Limb (tissue), 2 donors: ENCODE measurements at regions not wholly inside any gene's neighbourhood (a gene's known extent, or its start where the extent isn't known, plus 50 kb on each side); places are given as distances from the start of the nearest gene placed in this dataset.
A peak's percentile ranks its signal among the peaks of the same experiment; 100 is the strongest.

ENCODE experiments used
- DNase-seq, 2 donors: peaks; one replicate each; pipeline ENCODE4 v3.0.0-alpha.2; 2016; ENCODE audit errors: extremely low spot score in 2 of 2

DNA sequence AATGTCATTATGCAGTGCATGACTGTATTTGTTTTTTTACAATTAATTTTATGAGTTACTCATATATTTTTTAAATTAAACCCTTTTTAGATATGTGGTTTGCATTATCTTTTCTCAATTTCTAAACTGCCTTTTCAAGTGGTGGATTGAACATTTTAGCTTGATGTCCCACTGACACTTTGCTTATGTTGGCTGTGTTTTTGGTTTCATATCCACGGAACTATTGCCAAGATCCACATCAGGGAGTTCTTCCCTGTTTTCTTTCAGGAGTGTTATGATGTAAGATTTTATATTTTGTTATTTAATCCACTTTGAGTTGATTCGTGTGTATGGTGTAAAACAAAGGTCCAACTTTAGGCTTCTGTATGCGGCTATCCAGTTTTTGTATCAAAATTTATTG, 1144.9 kb upstream of the EYS start:
- DNase-seq = no peak

DNA sequence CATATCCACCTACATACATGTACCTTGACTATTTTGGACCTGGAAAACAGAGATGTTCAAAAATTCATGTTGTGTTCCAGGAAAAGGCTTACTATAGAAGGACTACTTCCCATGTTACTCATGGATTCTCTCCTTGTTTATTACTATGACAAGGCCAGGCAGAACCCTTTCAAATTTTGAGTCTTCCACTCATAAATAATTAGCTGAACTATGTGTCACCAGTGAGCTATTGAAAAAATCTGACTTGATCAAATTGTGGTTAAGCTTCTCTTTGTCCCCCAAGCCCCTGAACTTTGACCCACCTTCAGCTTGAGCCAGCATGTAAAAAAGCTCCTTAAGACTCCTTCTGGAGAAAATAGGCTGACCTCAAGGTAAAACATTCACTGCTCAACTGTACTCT, 1142.8 kb upstream of the EYS start:
- no peak for DNase-seq

DNA sequence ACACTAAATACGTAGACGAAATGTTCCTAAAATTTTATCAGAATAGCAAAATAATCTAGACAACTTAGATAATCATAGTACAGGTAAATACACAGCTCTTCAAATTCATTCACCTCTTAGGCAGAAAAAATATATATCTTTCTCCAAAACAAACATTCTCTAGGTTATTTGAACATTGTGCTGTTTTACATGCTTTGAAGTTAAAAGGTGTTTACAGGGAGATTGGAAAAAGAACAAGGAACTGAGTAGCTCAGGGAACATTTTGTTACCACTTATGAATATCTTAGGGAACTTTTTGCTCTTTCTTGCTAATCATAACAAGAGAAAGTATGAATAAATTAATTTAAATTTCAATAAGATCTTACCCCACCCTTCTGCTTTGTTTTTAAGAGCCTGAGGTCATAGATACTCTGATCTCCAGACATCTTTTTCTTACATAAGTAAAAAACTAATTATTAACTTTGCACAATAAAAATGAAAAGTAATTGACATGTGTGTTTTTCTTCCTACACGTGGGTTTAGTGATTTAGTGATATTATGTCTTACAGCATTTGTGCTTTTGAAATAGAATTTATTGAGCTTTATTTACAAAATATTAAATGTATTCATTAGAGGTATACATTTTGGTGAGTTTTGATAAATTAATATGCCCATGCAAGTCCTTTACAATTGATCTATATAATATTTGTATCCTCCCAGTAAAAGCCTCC, 1141.4 kb upstream of the EYS start:
- no peak for DNase-seq

DNA sequence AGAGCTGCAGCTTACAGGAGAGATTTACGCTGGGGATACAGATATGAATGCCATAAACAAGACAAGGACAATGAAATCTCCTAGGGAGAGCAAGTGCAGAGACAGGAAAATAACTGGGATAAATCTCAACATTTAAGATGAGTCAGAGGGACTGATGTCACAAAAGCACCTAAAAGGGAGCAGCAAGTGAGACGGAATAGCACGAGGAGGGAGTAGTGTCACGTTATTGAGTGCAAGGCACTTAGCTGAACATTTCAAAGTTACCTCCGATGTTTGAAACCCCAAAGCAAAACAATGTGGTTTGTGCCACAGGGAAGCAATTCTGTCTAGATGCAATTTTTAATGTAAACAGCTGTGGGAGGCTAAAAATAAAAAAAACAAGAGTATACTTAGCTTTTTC, 1131.7 kb upstream of the EYS start:
- DNase-seq = no peak

DNA sequence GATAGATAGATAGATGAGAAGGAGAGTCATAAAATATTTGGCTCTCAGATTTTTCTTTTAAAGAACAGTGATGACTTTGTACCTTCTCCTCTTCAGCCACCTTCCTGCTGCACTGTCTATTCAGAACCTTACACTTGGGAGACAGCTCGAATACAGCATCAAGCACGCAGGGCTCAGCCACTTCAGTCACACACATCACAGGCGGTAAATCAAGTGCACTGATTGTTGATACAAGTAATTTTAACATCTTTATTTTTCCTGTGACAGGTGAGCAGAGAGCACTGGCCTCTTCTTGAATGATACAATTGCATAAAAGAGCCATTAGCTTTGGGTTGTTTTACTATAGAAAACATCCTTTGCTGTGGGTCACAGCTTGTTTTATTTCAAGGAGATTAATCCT, 1118.5 kb upstream of the EYS start:
- no peak for DNase-seq

DNA sequence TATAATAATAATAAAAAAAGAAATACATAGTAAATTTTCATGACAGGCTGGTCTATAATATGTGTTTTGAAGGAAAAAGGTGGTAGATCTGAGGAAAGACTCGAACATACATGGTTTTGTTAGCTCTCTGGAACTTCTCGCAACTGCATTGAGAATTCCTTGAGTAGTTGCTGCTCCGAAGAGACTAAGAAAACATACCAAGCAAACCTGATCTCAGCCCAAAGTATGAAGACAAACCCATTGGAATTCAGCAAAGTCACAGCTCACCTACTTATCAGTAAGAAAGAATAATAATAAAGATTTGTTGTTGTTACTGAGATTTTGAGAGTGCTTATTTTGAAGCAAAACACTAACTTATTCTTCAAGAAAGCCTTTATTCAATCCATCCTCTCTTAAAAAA, 1107.1 kb upstream of the EYS start:
- DNase-seq = no peak

DNA sequence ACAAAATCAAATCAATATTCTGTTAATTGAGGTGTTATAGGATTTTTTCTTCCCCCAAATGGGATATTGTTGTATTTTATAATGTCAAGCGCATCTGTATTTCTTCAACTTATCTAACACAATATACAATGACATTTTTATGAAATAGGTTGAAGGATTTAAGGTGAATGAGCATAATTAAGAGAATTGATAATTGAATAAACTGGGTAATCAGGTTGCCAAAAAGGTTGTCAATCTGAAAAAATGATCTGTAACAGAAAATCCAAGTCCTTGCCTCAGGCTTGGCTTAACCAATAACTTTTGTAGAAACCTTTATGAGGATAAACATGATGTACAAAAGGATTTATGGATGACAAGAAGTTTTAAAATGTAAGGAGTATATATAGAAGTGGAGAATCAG, 1101.7 kb upstream of the EYS start:
- no peak for DNase-seq

DNA sequence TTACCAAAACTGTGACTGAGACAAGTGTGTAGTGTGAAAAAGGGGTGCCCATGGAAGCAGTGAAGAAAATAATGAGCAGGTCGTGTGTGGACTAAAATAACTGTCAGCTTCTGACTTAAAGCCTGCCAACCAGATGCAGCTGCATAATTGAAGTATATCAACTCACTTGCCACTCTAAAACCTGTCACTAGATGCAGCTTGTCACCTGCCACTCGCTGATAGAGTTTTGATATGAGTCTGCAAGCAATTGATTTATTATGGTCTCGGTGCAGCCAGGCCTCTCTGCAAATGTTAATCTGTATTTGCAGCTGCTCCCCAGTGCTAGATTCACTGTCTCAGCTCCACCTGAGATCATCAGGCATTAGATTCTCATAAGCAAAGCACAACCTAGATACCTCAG, 1090.0 kb upstream of the EYS start:
- no peak for DNase-seq

DNA sequence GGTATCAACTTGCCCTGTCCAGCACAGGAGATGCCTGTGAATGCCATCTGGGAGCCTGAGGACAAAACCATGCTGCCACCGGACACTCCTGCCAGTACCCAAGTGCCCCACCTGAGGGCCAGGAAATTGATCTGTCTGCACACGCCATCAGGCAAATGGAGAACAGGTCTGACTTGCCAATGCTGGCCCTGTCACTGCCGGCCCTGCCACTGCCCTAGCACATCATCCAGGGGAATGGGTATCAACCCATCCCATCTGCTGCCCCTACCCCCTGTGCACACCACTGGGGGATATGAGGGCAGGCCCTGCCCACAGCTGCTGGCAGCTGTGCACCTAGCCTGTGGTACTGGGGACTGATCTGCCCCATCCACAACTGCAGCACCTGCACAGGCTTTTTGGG, 1081.6 kb upstream of the EYS start:
- DNase-seq = no peak

DNA sequence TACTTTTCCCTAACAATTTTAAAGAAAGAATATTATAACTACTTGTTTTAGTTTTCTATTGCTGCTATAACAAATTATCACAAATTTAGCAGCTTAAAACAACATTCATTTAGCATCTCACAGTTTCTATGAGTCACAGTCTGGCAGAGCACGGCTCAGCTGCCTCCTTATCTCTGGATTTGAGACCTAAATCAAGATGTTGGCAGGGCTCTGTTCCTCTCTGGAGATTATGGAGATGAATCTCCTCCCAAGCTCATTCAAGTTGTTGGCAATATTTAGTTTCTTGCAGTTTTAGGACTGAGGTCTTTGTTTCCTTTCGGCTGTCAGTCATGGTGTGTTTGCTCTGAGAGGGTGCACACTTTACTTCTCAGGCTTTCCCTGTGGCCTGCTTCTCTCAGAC, 1065.8 kb upstream of the EYS start:
- DNase-seq = peak in 1 of 2 donors; percentile 2

DNA sequence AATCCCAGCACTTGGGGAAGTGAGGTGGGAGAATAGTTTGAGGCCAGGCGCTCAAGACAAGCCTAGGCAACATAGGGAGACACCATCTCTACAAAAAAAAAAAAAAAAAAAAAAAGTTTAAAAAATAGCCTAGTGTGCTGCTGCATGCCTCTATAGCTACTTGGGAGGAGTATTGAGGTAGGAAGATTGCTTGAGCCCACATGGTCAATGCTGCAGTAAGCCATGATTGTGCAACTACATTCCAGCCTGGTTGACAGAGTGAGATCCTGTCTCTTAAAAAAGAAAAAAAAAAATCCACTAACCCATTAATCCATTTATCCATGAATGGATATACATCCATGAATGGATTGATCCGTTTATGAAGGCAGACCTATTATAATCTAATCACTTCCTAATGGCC, 1064.6 kb upstream of the EYS start:
- no peak for DNase-seq

DNA sequence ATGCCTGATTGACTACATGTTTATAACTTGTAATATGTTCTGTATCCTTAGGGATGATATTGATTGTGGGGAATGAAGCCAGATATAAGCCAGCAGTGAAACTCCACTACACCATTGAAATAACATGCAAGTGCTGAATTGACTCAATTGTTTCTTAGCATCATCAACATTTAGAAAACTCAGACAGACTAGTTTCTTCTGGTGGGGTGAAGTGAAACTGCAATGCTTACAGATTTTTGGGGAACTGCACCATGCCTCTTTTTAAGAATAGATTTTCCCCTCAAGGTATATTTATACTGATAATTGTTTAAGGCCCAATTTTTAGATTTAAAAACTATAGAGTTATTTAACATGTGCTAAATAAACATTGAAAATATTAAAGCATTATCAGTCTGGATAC, 1044.6 kb upstream of the EYS start:
- no peak for DNase-seq

DNA sequence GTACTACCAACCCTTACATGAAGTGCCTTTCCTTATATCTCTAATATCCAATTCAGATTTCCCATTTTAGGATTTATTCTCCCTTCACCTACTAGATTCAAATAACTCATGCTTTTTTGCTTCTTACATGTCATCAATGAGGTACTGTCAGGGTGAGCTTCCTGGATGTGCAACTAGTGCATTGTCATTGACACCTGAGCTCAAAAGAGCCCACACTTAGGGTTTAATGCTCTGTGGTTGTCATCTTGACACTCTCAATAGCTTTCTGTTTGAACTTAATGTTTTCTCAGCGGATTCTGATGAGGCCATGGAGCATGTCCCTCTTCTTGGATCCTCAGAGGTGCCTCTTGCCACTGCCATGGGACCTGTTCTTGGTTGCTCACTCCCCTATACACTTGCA, 1033.3 kb upstream of the EYS start:
- no peak for DNase-seq

DNA sequence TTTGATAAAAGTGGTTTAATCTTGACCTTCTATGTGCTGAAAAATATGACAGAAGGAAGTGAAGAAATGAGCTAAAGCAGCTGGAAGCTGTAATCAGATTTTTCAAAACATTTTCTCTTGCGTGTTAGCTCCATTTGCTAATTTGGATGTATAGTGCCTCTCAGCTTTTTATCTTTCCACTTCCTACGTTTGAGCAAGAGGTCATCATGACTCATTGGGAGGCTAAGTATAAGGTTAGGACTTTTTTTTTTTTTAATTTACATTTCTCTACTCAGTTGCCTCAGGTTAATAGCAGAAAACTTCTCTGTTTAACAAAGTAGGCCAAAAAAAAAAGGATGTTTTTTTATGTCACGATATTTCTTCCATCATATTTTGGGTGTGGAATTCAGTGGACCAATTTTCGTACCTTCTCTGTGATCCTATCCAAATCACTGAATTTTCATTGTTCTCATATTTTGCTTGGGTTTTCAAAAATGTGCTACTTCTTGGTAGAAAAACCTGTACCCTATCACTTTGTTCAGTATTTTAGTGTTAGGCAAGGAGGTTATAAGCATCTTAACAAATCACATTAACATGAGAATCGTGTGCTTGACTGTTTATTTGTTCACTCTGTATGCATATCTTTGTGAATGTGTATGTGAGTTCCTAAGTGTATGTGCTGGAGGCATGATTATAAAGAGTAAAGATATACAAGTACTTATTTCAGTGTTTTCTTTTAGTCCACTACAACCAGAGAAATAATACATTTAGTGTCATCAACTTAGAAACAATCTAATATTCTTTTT, 1028.3 kb upstream of the EYS start:
- DNase-seq = no peak

DNA sequence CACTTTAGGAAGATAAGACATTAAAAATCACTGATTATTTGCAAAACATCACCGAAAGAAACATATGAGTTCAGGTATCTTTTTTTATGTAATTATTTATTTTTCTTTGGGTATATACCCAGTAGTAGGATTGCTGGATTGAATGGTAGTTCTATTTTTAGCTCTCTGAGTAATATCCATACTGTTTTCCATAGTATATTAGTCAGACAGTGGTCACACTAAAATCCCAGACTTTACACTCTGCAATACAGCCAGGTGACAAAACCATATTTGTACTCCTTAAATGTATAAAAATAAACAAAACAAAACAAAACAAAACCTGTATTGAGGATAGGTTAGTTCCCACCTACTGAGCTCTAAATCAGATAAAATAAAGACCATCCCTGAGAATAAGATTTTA, 1024.3 kb upstream of the EYS start:
- DNase-seq = no peak

DNA sequence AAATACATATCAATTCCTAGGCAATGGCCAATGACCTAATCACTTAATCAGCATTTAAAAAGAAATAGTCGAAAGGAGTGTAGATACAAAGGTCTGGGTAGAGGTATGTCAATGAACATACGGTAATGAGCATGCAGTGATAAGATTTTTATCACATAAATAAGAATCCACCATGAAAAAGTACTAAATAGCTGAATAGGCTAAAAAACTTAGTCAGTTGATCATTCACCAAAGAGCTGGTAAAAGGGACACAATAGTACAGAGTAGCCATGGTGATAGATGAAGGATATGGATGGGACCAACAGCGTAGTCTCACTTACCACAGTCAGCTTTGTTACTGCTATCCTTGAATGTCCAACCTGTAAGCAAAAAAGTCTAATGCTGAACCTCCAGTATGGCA, 1018.6 kb upstream of the EYS start:
- no peak for DNase-seq

DNA sequence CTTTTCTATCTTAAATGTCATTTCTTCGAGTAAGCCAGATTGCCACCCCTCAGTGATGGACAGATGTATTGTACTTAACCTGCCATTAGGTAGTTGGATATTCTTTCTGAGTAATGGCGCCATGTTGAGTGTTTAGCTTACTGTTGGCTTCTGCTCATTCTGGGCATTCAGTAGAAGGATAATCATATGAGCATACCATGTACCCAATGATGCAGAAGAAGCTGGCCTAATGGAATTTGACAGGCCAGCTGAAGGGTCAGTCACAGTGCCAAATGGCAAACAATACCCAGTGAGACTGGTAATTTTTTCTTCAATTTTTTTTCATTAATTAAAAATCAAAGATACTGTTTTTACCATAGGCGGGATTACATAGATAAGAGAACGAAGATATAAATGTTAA, 1010.8 kb upstream of the EYS start:
- no peak for DNase-seq

DNA sequence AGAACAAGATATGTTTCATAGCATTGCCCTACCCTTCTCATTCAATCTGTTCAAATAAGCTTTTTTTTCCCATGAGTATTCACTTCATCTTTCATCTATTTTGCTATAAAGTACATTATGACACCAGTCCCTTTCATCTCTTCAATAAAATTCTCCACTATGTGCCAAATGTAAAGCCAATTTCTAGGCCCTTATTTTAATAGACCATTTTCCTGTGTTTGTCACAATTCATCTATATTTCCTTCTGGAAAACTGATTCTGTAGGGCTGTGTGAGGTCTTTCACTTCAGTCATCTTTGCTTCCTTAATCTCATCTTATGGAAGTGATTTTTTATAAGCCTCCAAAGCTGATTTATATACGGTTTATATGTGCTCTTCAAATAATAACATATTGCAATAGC, 992.4 kb upstream of the EYS start:
- DNase-seq = no peak

DNA sequence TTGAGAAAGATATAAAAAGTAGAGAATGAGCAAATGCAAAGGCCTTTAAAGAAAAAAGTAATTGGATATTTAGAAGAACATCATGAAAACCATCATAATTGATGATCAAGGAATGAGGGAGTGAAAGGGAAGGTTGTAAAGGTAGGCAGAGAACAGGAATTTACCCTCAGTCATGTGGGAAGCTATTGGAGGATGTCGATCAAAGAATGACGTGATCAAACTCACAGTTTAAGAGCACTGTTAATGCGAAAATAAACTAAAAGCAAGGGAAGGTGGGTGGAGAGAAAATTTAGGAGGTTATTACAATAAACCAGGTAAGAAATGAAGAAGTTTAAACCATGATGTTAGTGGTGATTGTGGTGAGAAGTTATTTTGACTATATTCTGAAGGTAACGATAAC, 982.6 kb upstream of the EYS start:
- DNase-seq = no peak

DNA sequence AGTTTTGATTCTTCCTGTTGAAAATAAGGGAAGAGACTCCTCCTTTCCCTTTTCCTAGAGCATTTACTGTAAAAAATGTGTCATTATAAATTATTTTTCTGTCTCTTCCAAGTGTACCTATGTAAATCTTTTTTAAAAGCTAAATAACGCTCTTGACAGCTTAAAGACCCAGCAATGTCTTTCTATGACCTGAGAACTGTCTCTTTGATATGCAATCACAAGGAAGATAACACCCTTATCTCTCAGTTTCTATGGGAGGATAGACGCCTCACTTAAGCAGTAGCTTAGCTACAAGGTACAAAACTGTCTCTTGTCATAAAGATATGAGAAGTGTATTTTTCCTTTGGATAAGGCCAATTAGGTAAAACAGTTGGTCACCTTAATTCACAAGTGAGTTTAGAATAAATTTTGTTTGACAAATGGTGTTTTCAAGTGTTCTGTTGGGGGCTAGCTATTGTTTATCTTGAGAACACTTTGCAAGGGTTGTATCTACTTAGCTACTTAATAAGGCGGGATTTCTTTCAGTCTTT, 980.6 kb upstream of the EYS start:
- DNase-seq = no peak

DNA sequence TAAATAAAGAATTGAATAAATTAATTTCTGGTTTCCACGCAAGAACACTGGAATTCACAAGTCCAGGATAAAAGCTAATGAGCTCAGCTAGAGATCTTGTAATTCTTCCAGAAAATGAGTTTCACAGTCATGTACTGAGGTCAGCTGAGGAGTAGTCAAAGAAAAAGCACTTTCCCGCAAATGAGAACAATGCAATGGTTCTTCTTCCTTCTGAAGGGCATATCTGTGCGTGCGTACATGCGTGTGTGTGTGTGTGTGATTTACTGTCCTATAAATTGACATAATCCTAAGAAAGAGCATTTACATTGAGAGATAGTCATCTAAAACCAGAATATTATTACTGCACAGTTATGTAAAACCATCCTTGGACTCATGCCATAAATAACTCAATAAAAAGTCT, 968.9 kb upstream of the EYS start:
- no peak for DNase-seq

DNA sequence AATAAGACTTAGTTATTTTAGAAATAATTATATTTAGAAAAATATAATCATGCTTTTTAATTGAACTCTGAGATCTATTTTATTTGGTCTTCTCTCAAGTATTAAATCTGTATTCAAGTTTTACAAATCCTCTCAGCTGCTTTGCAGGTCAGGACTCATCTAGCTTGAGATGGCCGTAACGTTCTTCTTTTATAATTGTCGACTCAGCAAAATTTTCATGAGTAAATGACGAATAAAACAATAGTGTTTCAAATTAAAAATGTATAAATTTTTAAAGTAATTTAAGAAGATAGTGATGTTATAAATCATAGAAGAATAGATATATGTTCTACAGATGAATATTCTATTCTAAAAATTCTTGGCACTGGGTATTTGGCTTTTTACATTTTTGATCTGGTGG, 957.1 kb upstream of the EYS start:
- DNase-seq = no peak
